Activated CD4-positive, alpha-beta T cell treated with anti-CD3 and anti-CD28 coated beads, Interleukin-2, Interleukin-4, amounts not matched to agents 100 ng/mL and 50 ng/mL, durations not matched to agents 16 hours and 8 hours (primary cell): ENCODE measurements at regions not wholly inside any gene's neighbourhood (a gene's known extent, or its start where the extent isn't known, plus 50 kb on each side); places are given as distances from the start of the nearest gene placed in this dataset.
A peak's percentile ranks its signal among the peaks of the same experiment; 100 is the strongest.

ENCODE experiments used
- DNase-seq: peaks from one replicate; pipeline ENCODE4 v3.0.0-alpha.2; 2020; ENCODE audit warnings: low spot score

DNA sequence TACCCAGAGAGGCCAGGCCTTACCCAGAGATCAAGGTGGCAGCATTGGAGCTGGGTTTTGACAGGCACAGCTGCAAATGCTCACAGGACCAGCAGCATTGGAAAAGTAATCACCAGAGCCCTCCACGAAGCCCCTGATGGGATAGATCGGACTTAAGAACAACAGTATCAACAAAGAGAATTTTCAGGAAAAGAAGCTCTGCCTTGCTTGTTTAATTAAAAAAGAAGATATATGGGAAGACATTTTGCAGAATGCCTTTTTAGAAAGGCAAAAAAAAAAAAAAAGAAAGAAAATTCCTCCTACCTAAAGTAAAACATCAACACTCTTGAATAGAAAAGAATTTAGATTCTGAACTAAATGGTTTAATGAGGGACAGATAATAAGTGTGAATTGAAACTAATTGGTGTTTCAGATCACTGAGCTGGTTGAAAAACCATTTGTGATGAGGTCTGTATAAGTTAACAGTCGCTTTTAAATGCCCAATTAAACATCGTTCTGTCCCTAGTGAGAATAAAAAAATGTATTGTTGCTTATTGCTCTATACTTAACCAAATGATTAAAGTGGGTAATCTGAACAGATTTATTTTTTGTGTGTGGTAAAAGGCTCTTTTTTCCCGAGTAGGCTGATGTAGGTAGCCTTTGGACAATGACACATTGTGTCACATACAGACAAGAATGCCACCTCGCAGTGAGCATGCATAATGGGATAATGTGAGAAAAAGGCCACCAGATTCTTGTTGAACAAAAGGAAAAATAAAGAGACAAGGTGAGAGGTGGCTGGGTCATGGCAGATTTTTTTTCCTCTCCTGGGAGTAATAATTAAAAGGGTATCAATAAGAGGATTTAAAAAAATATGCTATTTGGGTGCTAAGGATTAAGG, 93.0 kb upstream of the ARGLU1 start:
- DNase-seq: no peak

DNA sequence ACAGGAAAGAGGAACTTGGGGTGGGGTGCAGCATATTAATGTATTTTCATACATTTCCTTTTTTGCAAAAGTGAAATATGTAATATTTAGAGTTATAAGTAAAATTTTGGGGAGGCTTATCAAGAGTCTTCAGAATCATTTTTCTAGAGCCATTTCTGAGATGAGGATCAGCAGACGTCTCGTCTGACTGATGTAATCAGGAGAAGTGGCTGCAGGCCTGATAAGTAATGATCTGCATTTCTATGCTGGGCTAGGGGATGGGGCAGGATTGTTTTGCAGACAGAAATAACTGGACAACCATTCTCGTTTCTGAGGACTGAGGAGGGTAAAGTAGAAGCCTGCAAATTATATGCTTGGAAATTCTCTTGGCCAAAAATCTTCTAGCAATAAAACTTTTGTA, 89.2 kb upstream of the ARGLU1 start:
- DNase-seq: no peak

DNA sequence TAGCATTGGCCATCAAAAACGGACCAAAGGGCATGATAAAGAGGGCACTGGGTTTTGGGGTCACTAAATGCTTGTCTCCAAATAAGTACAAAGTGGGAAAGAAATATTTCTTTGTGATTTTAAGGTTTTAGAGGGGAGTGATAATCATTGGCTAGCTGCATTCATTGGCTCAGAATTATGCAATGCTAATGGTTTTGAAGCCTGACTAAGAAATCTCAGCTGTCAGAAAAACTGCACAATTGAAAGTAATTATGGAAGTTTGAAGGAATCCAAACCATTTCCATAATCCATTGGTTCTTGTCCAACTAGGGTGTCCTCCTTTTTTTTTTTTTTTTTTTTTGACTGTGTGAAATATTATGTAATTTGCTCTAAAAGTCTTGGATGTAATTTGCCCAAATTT, 88.2 kb upstream of the ARGLU1 start:
- DNase-seq: no peak

DNA sequence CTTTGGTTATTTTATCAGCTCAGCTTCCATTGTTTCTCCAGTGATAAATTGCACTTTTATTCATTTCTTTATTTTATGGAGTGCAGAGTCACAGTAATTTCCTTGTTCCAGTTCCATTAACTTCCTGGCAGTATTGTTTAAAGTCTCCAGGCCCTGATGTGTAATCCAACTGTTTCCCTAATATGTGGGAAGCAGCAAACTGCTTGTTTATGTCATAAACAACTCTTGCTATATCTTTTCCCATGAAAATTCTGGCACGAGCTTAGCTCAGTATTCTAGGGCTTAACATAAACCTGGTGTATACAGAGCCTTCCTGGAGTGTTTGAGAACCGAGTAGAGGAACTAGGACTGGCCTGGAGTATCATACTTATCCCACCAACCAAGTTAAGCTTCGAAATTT, 83.5 kb upstream of the ARGLU1 start:
- DNase-seq: no peak

DNA sequence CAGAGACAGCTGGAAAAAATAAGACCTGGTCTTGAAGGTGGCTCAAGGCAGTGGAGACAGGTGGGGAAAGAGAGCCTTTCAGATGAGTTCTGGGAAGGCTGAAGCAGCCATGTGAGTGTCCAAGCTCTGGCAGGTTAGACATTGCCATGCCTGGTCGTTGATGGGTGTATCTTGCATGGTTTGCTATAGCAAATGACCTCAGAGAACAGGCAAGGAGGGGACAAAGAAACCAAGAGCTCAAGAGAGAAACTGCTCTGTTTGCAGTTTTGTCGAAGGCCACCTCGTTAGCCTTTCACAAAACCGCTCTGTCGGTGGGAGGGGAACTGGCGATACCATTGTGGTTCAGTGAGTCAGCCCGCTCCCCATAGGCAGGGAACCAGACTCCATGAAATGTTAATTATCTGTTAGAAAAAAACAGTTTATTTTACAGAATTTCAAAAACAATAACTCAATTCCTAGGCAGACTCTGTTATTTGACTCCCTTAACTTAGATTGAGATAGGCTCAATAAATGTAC, 82.8 kb upstream of the ARGLU1 start:
- no peak for DNase-seq

DNA sequence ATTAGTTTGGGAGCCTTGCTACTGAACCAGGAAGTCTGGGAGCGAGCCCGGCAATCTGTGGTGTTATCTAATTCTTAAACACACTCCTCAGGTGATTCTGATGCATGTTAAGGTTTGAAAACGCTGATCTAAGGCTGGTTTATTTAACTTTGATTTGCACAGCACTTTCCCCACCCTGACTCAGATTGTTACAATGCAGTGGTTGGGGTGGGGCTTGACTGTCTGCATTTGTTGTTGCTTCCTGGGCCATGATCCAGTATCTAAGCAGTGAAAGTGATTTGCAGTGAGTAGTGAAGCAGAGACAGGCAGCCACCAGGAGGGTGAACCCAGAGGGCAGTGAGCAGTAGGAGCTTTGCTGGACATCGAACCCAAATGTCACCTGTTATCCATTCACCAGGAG, 81.6 kb upstream of the ARGLU1 start:
- no peak for DNase-seq

DNA sequence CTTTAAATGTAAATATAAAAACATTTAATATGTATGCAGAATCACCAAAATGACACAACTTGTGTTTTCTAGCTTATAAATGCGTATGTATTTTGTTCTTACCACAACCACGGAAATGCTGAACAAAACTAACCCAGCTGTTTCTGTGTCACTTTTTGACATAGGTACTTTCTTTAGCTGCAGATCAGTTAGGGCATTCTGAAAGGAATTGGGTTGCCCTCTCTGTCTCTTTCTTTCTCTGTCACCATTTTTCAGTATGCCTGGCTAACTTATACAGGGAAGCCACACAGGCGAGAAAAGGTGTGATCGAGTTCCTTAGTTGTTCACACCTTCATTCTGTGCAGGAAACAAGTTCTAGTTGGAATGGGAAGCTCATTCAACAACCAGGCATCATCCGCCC, 72.6 kb upstream of the ARGLU1 start:
- DNase-seq: no peak

DNA sequence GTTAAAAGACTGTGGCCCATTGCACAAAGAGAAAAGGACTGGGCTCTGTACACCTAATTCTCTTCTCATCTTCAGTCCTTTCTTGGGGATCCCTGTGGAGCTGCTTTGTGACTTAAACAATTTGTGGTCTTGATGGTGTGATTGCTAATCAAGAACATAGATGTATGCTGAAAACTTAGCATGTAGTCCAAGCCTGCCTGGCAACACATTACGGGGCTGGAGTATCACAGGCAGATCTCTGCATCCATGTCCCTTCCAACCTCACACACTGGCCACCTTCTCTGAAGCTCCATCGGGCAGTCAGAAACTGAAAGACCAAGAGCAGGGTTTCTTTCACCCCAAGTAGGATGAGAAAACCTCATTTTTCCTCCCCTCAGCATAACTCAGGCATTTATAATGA, 69.6 kb upstream of the ARGLU1 start:
- no peak for DNase-seq

DNA sequence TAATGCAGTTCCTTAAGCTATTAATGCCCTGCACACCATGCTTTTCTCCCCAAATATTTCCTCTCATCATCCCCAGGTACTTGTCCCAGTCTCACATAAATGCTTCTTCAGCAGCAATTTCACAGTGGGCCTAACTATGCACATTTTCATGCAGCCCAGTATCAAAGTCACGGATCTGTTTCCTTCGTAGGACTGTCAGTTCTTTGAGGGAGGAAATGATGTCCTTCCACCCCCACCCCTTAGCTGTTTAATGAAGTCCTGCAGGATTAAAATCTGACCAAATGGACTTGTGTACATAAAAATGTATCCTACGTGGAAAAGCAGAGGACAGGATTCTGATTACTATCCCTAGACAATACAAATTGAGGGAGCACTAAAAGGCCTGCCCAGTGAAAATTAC, 68.6 kb upstream of the ARGLU1 start:
- no peak for DNase-seq

DNA sequence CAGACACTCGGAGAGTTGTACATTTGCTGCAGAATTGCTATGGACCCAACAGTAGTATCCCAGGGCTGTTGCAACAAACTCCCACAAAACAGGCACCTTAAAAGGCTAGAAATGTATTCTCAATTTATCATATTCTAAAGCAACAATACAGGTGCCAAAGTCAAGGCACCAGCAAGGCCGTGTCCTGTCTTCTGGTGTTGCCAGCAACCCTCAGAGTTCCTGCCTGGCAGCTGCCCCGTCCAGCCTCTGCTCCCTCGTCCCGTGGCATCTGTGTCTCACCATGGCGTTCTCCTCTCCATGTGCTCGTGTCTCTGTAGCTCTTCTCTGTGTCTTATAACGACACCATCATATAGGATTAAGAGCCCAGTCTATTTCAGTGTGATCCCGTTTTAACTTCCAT, 67.7 kb upstream of the ARGLU1 start:
- no peak for DNase-seq

DNA sequence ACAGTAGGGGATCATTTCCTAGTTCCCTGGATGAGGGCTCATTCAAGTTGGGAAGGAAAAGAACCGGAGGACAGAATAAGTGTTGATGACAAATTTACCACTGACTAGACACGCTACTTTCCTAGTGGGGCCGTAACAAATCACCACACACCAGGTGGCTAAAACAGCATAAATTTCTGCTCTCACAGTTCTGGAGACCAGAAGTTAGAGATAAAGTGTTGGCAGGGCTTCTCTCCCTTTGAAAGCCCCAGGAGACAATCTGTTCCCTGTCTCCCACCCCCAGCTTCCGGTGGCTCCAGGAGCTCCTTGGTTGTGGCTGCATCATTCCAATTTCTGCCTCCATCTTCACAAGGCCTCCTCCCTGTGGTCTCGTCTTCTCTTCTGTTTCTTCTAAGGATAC, 65.4 kb upstream of the ARGLU1 start:
- DNase-seq: no peak

DNA sequence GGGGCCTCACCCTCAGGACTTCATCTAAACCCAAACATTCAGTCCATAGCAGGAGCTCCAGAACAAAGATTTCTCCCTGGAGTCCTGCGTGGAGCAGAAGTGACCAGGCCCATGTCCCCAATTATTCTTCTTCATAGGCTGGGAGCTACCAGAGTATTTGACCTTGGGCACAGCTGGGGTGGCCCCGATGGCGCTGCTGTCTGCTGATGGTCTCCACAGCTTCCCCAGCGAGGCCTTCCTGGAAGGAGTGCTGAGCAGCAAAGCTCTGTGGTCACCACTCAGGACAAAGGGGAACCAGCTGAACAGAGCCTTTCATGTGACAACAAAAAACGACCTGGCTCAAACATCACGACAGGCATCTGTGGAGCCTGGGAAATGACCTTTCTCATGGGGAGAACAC, 62.7 kb upstream of the ARGLU1 start:
- no peak for DNase-seq

DNA sequence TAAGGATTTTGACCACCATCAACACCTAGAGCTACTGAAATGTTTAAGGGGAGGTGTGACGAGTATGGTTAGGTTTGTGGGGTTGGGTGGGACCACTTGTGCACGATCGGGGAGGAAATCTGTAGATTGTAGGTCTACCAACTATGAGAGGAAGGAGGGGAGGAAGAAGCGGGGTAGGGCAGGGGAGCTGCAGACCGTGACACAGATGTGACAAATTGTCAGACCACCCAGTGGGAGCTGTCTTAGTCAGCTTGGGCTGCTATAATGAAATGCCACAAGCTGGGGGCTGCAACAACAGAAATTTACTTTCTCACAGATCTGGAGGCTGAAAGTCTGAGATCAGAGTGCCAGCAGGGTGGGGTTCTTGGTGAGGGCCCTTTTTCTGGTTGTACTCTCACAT, 62.2 kb upstream of the ARGLU1 start:
- no peak for DNase-seq

DNA sequence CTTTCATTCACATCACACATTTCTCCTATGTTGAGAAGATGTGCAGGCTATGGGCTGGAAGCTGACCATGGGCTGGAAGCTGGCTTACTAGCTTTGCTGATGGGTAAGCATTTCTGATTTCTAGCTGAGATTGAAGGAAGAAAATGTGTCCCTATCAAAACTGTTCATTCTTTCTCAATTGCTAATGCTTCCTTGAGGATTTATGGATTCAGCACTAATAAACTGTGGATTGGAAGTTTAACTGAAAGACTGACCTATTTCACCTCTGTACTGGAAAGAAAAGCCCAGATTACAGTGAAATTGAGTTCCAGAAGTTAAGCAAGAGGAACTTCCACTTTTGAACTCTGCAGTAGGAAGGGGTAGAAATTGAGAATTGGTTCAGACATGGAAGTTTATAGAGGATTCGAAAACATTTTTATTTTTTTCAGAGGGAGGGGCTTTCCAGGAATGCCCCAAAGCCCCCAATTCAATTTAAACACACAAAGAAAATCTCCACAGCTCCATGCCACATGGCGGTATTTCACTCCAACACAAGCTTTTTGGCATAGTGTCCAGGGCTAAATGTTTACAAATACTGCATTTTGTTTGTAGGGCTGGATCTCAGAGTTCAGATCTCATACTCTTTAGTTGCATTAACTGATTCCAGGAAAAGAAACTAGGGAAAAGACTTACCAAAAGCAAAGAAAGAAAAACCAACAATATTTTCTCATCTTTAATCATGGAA, 61.2 kb upstream of the ARGLU1 start:
- no peak for DNase-seq

DNA sequence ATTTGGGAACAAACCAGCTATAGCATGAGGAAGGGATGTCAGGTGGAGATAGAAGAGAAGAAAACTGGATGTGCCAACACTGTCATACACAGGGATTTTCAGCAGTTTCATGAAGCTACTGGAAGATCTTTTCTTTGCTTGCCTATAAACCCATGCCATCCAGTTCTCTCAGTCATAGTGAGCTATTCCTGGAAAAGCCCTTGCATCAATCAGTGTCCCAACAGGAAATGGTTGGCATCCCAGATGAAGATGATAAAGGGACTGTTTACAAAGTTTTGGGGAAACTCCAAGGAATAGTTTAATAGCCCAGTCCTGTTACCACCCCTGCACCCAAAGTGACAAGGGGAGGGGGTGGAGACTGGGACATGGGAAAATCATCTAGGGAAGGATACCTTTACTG, 58.5 kb upstream of the ARGLU1 start:
- no peak for DNase-seq

DNA sequence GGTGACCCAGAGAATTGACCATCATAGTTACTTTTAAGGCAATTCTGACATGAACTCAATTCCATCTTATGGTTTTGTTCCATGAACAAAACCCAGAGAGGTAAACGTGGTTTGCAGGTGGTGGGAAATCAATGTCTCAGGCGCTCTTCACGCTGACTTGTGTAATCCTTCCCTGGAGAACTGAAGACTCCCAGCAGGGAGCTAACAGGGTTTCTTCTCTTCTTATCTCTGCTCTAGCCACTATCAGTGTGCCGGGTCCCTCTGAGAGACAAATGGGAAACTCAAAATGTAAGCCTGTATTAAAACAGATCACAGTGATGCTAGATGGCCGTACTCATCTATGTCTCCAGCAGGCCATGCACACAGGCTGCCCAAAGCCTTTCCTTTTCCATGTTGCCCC, 57.6 kb upstream of the ARGLU1 start:
- no peak for DNase-seq

DNA sequence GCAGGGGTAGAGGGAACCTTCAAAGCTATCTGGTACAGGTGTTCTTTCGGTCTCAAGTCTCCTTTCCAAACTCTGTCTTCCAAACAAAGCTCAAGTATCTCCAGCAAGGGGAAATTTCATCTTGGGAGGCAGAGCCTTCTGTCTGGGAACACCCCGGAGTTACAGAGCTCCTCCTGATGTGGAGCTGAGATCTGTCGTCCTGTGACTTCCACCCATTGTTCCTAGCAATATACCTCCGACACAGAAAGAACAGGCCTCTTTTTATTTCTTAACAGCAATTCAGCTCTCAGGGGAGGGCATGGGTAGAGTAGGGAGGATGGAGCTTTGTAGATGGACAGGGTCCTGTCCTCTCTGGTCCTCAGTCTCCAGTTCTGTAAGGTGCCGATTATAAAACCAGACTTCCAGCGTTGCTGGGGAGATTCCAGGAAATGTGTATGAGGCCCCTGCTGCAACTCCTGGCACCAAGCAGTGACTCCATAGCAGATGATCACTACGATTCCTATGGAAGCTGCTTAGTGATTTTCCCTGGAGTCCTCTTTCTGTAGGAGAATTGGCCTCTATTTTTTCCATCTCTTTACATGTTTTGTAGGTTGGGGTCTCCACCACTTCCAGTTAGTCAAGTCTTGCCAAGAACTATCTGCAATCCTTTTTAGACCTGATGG, 56.0 kb upstream of the ARGLU1 start:
- DNase-seq: no peak

DNA sequence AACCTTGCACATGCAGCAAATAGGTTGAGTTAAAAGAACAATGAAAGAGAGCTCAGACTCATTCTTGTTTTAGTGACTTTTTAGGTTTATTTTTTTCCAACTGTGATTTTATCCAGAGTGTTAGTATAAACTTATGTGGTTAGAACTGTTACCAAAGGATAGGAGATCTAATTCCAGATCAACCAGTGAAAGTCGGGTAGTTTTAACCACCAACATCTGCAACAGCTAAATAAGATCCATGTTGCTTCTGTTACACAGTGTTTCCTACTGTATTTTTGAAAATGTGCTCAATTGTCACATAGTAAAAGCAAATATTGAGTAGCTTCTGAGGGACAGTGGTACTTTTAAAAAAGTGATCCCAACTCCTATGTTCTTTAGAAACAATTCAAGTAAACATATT, 53.9 kb upstream of the ARGLU1 start:
- no peak for DNase-seq

DNA sequence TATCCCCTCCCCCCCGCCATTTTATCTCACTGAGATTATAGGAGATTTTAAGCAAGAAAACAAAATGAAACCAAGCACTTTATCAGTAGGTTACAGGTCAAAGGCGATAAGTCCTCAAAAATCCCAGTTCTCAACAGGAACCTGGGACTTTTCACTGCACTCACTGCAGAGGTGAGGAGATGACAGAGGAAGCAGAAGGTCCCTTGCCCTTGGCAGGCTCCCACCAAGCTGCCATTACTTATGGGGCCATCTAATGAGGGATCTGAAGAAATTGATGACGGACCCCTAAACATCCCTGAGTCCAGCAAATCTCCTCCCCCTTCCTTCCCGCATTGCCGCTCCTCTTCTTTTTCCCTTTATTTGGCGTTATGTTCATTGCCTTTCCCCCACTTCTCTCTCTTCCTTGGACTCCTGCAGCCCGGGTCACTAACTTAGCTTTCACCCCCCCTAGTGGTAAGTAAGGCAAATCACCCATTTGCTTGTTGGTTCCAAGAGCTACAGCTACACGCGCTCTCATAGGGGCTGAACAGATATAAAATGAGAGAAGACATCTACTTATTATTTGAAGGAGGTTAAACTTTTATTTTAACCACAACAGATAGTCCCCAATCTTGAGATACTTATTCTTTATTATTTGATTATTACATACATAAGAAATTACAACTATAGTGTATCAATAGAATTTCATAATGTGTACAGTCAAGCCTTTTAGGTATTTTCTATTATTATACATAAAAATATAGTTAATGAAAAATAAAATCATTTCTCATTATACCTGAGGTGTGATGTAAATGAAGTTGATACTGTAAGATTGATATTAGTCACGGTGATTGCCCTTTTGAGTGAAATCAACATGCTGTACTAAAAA, 52.0 kb upstream of the ARGLU1 start:
- DNase-seq: peak; percentile 6
